ENCODE measurements at regions not wholly inside any gene's neighbourhood (a gene's known extent, or its start where the extent isn't known, plus 50 kb on each side); places are given as distances from the start of the nearest gene placed in this dataset.

DNA sequence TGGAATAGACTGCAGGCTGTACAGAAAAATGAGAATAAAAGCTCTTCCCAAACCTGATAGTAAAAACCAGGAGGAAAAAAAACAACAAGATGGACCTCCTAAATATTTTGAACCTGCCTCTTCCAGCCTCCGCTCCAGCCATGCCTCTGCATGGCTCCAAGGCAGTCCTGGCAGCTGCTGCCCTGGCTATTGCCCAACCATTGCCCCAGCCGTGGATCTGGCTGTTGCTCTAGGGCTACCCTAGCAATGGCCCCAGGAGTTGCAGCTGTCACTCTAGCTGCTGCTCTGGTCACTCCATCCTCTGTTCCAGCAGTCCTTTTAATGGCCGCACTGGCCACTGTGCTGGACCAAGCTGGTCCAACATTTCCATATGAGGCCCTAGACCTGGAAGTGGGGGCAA lies 1756.0 kb downstream of the C4orf33 start:
- no peaks in the 10 kb centered on the region for H3K27me3 ChIP-seq (ENCODE audit: control insufficient read depth in 2 of 2, insufficient read depth in 1 of 2, low read length in 1 of 2)

DNA sequence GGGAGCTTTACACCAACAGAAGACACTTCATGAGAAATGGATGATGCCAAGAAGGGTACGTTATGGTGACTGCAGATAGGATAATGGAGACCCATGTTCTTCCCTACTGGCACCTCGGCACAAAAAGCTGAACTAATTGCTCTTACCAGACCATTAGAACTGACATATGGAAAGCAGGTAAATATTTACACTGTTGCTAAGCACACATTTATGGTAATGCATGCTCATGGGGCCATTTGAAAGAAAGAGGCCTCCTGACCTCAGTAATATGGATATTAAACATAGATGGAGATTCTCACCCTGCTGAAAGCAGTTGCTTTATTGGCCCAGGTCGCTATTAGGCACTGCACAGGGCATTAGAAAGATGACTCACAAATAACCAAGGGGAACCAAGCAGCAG lies 1759.6 kb downstream of the C4orf33 start:
- 86% methylated on average over 3 of the region's 3 CpGs for WGBS
- Histone ChIP-seq H3K4me1 (ENCODE audit: control insufficient read depth in 2 of 2, insufficient read depth in 2 of 2, low read length in 2 of 2) (no peaks in the 10 kb centered on the region), H3K9me3 (ENCODE audit: control insufficient read depth in 2 of 2, insufficient read depth in 1 of 2, low read length in 1 of 2) (peaks cover 0 to 5% of the 10 kb centered on the region in 2 donors), H3K4me3 (ENCODE audit: low read length in 2 of 2) (no peak overlapping the region), H3K27ac (ENCODE audit: low read depth in 1 of 2, low read length in 1 of 2) (no peak overlapping the region), H3K27me3 (ENCODE audit: control insufficient read depth in 2 of 2, insufficient read depth in 1 of 2, low read length in 1 of 2) (no peaks in the 10 kb centered on the region), H3K36me3 (ENCODE audit: control insufficient read depth in 2 of 2, insufficient read depth in 2 of 2, low read length in 1 of 2) (no peaks in the 10 kb centered on the region)
- DNase-seq (ENCODE audit: low read depth in 6 of 9, low spot score in 9 of 9), result no peak

More for the DNA sequence above, 1756.0 kb downstream of the C4orf33 start:
- no peak overlapping the region for H3K27ac ChIP-seq (ENCODE audit: low read depth in 1 of 2, low read length in 1 of 2)
- no peaks in the 10 kb centered on the region for H3K4me1 ChIP-seq (ENCODE audit: control insufficient read depth in 2 of 2, insufficient read depth in 2 of 2, low read length in 2 of 2)
- WGBS, result 93% methylated on average over 3 of the region's 3 CpGs
- no peaks in the 10 kb centered on the region for H3K36me3 ChIP-seq (ENCODE audit: control insufficient read depth in 2 of 2, insufficient read depth in 2 of 2, low read length in 1 of 2)
- peaks cover 0 to 11% of the 10 kb centered on the region in 2 donors for H3K9me3 ChIP-seq (ENCODE audit: control insufficient read depth in 2 of 2, insufficient read depth in 1 of 2, low read length in 1 of 2)
- no peak overlapping the region for H3K4me3 ChIP-seq (ENCODE audit: low read length in 2 of 2)
- no peak for DNase-seq (ENCODE audit: low read depth in 6 of 9, low spot score in 9 of 9)

DNA sequence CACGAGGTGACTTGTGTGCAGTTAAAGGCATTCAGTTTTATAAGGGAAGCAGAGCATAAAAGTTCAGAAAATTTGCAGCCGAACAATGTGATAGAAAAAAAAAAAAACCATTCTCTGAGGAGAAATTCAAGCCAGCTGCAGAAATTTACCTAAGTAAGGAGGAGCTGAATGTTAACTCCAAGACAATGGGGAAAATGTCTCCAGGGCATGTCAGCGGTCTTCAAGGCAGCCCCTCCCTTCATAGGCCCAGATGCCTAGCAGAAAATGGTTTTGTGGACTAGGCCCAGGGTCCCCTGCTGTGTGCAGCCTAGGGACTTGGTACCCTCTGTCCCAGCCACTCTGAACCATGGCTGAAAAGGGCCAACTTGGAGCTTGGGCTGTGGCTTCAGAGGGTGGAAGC lies 1764.0 kb downstream of the C4orf33 start:
- WGBS, result 95% methylated on average over 3 of the region's 3 CpGs
- H3K27ac ChIP-seq (ENCODE audit: low read depth in 1 of 2, low read length in 1 of 2), result no peak overlapping the region
- H3K36me3 ChIP-seq (ENCODE audit: control insufficient read depth in 2 of 2, insufficient read depth in 2 of 2, low read length in 1 of 2), result no peaks in the 10 kb centered on the region
- H3K9me3 ChIP-seq (ENCODE audit: control insufficient read depth in 2 of 2, insufficient read depth in 1 of 2, low read length in 1 of 2), result no peaks in the 10 kb centered on the region
- DNase-seq (ENCODE audit: low read depth in 6 of 9, low spot score in 9 of 9), result no peak
- H3K4me1 ChIP-seq (ENCODE audit: control insufficient read depth in 2 of 2, insufficient read depth in 2 of 2, low read length in 2 of 2), result no peaks in the 10 kb centered on the region
- no peaks in the 10 kb centered on the region for H3K27me3 ChIP-seq (ENCODE audit: control insufficient read depth in 2 of 2, insufficient read depth in 1 of 2, low read length in 1 of 2)
- H3K4me3 ChIP-seq (ENCODE audit: low read length in 2 of 2), result no peak overlapping the region

DNA sequence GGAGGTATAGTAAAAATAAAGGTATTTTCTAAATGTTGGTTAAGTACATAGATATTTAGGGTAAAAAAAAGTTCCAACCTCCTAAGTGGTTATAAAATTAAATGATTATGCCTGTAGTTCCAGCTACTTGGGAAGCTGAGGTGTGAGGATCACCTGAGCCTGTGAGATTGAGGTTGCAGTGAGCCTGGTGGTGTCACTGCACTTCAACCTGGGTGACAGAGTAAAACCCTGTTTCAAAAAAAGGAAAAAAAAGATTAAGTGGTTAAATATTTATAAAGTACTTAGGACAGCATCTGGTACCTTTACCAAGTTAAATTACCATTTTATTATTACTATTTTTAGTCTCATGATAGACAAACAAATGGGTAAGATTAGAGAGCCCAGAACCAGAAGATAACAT lies 1801.0 kb downstream of the C4orf33 start:
- H3K27ac ChIP-seq (ENCODE audit: low read depth in 1 of 2, low read length in 1 of 2), result no peak overlapping the region
- no peaks in the 10 kb centered on the region for H3K4me1 ChIP-seq (ENCODE audit: control insufficient read depth in 2 of 2, insufficient read depth in 2 of 2, low read length in 2 of 2)
- no peak overlapping the region for H3K4me3 ChIP-seq (ENCODE audit: low read length in 2 of 2)
- H3K36me3 ChIP-seq (ENCODE audit: control insufficient read depth in 2 of 2, insufficient read depth in 2 of 2, low read length in 1 of 2), result no peaks in the 10 kb centered on the region
- no peaks in the 10 kb centered on the region for H3K9me3 ChIP-seq (ENCODE audit: control insufficient read depth in 2 of 2, insufficient read depth in 1 of 2, low read length in 1 of 2)
- H3K27me3 ChIP-seq (ENCODE audit: control insufficient read depth in 2 of 2, insufficient read depth in 1 of 2, low read length in 1 of 2), result no peaks in the 10 kb centered on the region
- no peak for DNase-seq (ENCODE audit: low read depth in 6 of 9, low spot score in 9 of 9)

DNA sequence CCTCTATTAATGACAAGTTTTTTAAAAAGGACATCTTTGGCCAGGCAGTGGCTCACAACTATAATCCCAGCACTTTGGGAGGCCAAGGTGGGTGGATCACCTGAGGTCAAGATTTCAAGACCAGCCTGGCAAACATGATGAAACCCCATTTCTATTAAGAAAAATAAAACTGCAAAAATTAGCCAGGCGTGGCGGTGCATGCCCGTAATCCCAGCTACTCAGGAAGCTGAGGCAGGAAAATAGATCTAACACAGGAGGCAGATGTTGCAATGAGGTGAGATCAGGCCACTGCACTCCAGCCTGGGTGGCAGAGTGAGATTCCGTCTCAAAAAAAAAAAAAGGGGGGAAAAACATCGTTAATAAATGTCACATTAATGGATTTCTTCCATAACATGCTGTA lies 1805.4 kb downstream of the C4orf33 start:
- H3K36me3 ChIP-seq (ENCODE audit: control insufficient read depth in 2 of 2, insufficient read depth in 2 of 2, low read length in 1 of 2), result no peaks in the 10 kb centered on the region
- no peaks in the 10 kb centered on the region for H3K4me1 ChIP-seq (ENCODE audit: control insufficient read depth in 2 of 2, insufficient read depth in 2 of 2, low read length in 2 of 2)
- 45% methylated on average over 5 of the region's 5 CpGs for WGBS
- no peak overlapping the region for H3K4me3 ChIP-seq (ENCODE audit: low read length in 2 of 2)
- no peak for DNase-seq (ENCODE audit: low read depth in 6 of 9, low spot score in 9 of 9)
- H3K9me3 ChIP-seq (ENCODE audit: control insufficient read depth in 2 of 2, insufficient read depth in 1 of 2, low read length in 1 of 2), result no peaks in the 10 kb centered on the region
- no peaks in the 10 kb centered on the region for H3K27me3 ChIP-seq (ENCODE audit: control insufficient read depth in 2 of 2, insufficient read depth in 1 of 2, low read length in 1 of 2)
- no peak overlapping the region for H3K27ac ChIP-seq (ENCODE audit: low read depth in 1 of 2, low read length in 1 of 2)

DNA sequence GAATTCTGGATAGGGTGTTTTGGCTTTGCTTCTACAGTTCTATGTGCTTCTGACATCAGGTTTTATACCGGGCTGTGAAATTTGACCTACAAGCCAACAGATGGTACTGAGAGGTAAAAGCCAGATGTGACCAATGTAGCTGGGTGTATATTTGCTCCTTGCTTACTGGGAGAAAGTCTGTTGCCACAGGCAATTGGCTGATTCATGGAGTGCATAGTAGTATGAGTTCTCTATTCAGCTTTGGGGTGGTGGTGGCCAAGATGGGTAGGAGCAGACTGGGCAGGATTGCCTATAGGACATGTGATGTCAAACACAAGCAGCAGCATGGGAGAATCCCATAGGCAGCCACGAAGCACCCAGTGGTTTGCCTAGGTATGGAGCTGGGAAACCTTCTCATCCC lies 1827.0 kb downstream of the C4orf33 start:
- H3K27me3 ChIP-seq (ENCODE audit: control insufficient read depth in 2 of 2, insufficient read depth in 1 of 2, low read length in 1 of 2), result no peaks in the 10 kb centered on the region
- H3K4me1 ChIP-seq (ENCODE audit: control insufficient read depth in 2 of 2, insufficient read depth in 2 of 2, low read length in 2 of 2), result no peaks in the 10 kb centered on the region
- no peaks in the 10 kb centered on the region for H3K36me3 ChIP-seq (ENCODE audit: control insufficient read depth in 2 of 2, insufficient read depth in 2 of 2, low read length in 1 of 2)
- WGBS, result 91% methylated on average over 2 of the region's 2 CpGs
- H3K27ac ChIP-seq (ENCODE audit: low read depth in 1 of 2, low read length in 1 of 2), result no peak overlapping the region
- peaks cover 0 to 10% of the 10 kb centered on the region in 2 donors for H3K9me3 ChIP-seq (ENCODE audit: control insufficient read depth in 2 of 2, insufficient read depth in 1 of 2, low read length in 1 of 2)
- no peak for DNase-seq (ENCODE audit: low read depth in 6 of 9, low spot score in 9 of 9)
- H3K4me3 ChIP-seq (ENCODE audit: low read length in 2 of 2), result no peak overlapping the region

DNA sequence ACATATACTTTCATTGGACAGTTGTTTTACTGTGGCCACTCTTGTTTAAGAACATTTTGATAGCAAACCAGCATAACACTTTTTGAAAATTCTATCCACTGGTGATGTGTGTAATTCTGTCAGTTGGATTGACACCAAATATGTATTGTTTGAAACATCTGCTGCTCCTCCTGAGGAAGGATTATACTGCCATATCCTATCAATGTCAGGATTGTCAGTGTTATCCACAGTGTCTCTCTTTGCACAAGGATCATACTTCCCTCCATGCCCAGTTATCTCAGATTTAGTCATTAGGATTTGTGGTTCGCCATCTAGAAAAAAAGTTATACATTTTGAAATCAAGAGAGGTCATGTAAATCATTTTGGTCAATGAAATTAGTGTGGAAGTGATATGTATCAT lies 1859.6 kb downstream of the C4orf33 start:
- Histone ChIP-seq H3K36me3 (ENCODE audit: control insufficient read depth in 2 of 2, insufficient read depth in 2 of 2, low read length in 1 of 2) (no peaks in the 10 kb centered on the region), H3K4me1 (ENCODE audit: control insufficient read depth in 2 of 2, insufficient read depth in 2 of 2, low read length in 2 of 2) (no peaks in the 10 kb centered on the region), H3K4me3 (ENCODE audit: low read length in 2 of 2) (no peak overlapping the region), H3K27ac (ENCODE audit: low read depth in 1 of 2, low read length in 1 of 2) (no peak overlapping the region), H3K27me3 (ENCODE audit: control insufficient read depth in 2 of 2, insufficient read depth in 1 of 2, low read length in 1 of 2) (no peaks in the 10 kb centered on the region), H3K9me3 (ENCODE audit: control insufficient read depth in 2 of 2, insufficient read depth in 1 of 2, low read length in 1 of 2) (no peaks in the 10 kb centered on the region)
- no peak for DNase-seq (ENCODE audit: low read depth in 6 of 9, low spot score in 9 of 9)
- 94% methylated on average over 1 of the region's 1 CpG for WGBS

DNA sequence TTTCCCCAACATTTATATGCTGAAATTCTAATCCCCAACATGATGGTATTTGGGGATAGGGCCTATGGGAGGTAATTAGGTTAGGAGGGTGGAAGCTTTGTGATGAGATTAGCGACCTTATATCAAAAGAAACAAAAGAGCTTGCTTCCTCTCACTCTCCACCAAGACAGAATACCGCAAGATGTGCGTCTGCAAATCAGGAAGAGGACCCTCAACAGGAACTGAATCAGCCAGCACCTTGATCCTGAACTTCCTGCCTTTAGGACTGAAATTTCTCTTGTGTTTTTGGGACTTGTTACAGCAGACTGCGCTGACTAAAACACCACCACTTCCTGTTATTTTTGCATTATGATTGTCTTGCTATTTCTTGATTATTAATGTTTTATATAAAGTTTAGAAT lies 1889.4 kb downstream of the C4orf33 start:
- Histone ChIP-seq H3K27ac (ENCODE audit: low read depth in 1 of 2, low read length in 1 of 2) (no peak overlapping the region), H3K4me3 (ENCODE audit: low read length in 2 of 2) (no peak overlapping the region), H3K36me3 (ENCODE audit: control insufficient read depth in 2 of 2, insufficient read depth in 2 of 2, low read length in 1 of 2) (no peaks in the 10 kb centered on the region), H3K9me3 (ENCODE audit: control insufficient read depth in 2 of 2, insufficient read depth in 1 of 2, low read length in 1 of 2) (no peaks in the 10 kb centered on the region), H3K4me1 (ENCODE audit: control insufficient read depth in 2 of 2, insufficient read depth in 2 of 2, low read length in 2 of 2) (no peaks in the 10 kb centered on the region), H3K27me3 (ENCODE audit: control insufficient read depth in 2 of 2, insufficient read depth in 1 of 2, low read length in 1 of 2) (no peaks in the 10 kb centered on the region)
- no peak for DNase-seq (ENCODE audit: low read depth in 6 of 9, low spot score in 9 of 9)
- 8% methylated on average over 4 of the region's 4 CpGs for WGBS

DNA sequence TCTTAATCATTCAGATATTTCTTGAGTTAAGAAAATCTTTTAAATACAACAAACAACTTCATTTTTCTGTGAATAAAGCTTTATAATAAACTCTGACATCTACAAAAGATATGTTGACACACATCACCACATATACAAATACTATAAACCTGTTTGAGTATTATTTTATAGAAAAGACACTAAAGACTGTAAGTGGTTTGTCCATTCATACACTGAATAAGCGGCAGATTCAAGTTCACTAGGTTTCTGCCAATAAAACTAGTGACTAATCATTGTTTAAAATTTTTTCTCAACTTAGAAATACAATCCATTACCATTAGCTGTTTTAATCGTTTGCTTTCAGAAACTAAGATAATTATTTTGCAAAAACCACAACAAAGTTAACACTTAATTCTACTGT lies 1900.0 kb downstream of the C4orf33 start:
- Histone ChIP-seq H3K27ac (ENCODE audit: low read depth in 1 of 2, low read length in 1 of 2) (no peak overlapping the region), H3K4me1 (ENCODE audit: control insufficient read depth in 2 of 2, insufficient read depth in 2 of 2, low read length in 2 of 2) (no peaks in the 10 kb centered on the region), H3K36me3 (ENCODE audit: control insufficient read depth in 2 of 2, insufficient read depth in 2 of 2, low read length in 1 of 2) (no peaks in the 10 kb centered on the region), H3K9me3 (ENCODE audit: control insufficient read depth in 2 of 2, insufficient read depth in 1 of 2, low read length in 1 of 2) (no peaks in the 10 kb centered on the region), H3K4me3 (ENCODE audit: low read length in 2 of 2) (no peak overlapping the region), H3K27me3 (ENCODE audit: control insufficient read depth in 2 of 2, insufficient read depth in 1 of 2, low read length in 1 of 2) (no peaks in the 10 kb centered on the region)
- WGBS, result 95% methylated on average over 2 of the region's 2 CpGs
- no peak for DNase-seq (ENCODE audit: low read depth in 6 of 9, low spot score in 9 of 9)

DNA sequence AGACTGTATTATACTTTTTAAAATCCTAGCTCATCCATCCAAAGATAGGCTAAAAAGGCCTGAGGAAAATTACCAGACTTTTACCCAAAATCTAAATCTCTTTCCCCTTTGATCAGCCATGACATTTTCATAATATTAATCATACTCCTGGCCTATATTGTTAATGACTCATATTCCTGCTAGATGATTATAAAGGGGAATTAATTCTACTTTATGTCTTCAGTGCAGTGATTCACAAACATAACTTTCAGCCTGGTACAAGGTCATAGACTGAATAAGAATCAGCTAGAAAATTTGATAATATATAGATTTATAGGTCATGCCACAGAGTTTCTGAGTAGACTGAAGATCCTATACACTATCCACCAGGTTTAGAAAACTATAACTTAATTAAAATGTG lies 1905.4 kb downstream of the C4orf33 start:
- H3K4me3 ChIP-seq (ENCODE audit: low read length in 2 of 2), result no peak overlapping the region
- H3K27ac ChIP-seq (ENCODE audit: low read depth in 1 of 2, low read length in 1 of 2), result no peak overlapping the region
- no peaks in the 10 kb centered on the region for H3K27me3 ChIP-seq (ENCODE audit: control insufficient read depth in 2 of 2, insufficient read depth in 1 of 2, low read length in 1 of 2)
- H3K36me3 ChIP-seq (ENCODE audit: control insufficient read depth in 2 of 2, insufficient read depth in 2 of 2, low read length in 1 of 2), result no peaks in the 10 kb centered on the region
- H3K4me1 ChIP-seq (ENCODE audit: control insufficient read depth in 2 of 2, insufficient read depth in 2 of 2, low read length in 2 of 2), result no peaks in the 10 kb centered on the region
- DNase-seq (ENCODE audit: low read depth in 6 of 9, low spot score in 9 of 9), result no peak
- H3K9me3 ChIP-seq (ENCODE audit: control insufficient read depth in 2 of 2, insufficient read depth in 1 of 2, low read length in 1 of 2), result no peaks in the 10 kb centered on the region
